Natural killer cell treated with Interleukin-12 subunit alpha and Interleukin-12 subunit beta and Interleukin-15 and Interleukin-18, amount 100 ng/mL, for 72 hours (primary cell): ENCODE measurements at regions not wholly inside any gene's neighbourhood (a gene's known extent, or its start where the extent isn't known, plus 50 kb on each side); places are given as distances from the start of the nearest gene placed in this dataset.

Experiments used
- ATAC-seq, 2 donors: fragments of 150-1000 bp; cut with Tn5 transposase in 1 of 2; sonication (Bioruptor Pico), chemical (Tn5 transposase) in 1 of 2; 2 replicates each; pipeline ENCODE4 v1.10.0; 2021
- DNase-seq: peaks from one replicate; pipeline ENCODE4 v3.0.0; 2022; ENCODE audit warnings: low spot score
- H3K27ac Mint-ChIP-seq, 2 donors: 1 replicate in 1 of 2; 2 replicates in 1 of 2; pipeline ENCODE4 v1.8.0; 2022; ENCODE audit warnings: mixed read lengths in 2 of 2, mild to moderate bottlenecking in 1 of 2, moderate library complexity in 1 of 2
- H3K27me3 Mint-ChIP-seq, 2 donors: 1 replicate in 1 of 2; 2 replicates in 1 of 2; pipeline ENCODE4 v1.8.0; 2022; ENCODE audit warnings: mixed read lengths in 2 of 2
- H3K36me3 Mint-ChIP-seq: one replicate; pipeline ENCODE4 v1.8.0; 2022; ENCODE audit warnings: mixed read lengths
- H3K4me1 Mint-ChIP-seq, 2 donors: 1 replicate in 1 of 2; 2 replicates in 1 of 2; pipeline ENCODE4 v1.8.0; 2022; ENCODE audit warnings: low read depth in 2 of 2, mixed read lengths in 2 of 2, mild to moderate bottlenecking in 1 of 2
- H3K4me3 Mint-ChIP-seq: one replicate; pipeline ENCODE4 v1.8.0; 2022; ENCODE audit warnings: mixed read lengths
- H3K9me3 Mint-ChIP-seq: 2 replicates; pipeline ENCODE4 v1.8.0; 2022; ENCODE audit warnings: mixed read lengths

DNA sequence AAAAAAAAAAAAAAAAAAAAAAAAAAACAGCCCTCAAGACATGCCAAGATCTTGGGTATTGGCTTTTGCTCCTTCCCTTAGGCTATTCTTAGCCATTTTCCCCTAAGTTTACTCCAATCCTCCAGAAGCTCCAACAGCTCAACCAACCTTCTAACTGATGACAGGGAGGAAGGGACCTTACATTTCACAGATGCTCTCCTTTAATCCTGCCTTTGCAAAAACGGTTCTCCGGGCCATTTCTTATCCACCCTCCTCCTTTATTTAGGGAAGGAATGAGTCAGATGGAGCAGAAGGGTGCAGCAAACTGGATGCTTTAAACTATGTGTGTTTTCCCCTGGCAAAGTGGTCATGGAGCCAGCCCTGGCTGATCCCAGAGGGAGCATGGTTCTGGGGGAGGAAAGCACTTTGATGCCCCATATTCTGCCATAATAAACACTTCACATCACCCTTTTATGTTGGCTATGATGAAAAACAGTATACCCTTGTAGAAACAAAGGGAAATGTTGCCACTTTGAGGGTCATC is 369.4 kb upstream of the DMAC1 start:
- Mint-ChIP-seq H3K27ac (no peak overlapping the region), H3K4me3 (no peak overlapping the region), H3K9me3 (no peaks in the 10 kb centered on the region), H3K4me1 (no peaks in the 10 kb centered on the region), H3K27me3 (peaks cover 12 to 21% of the 10 kb centered on the region in 2 donors), H3K36me3 (no peaks in the 10 kb centered on the region)
- DNase-seq (no peak), ATAC-seq (no peak)

GRCh38 chr9:8160787-8161186 is 361.2 kb upstream of the DMAC1 start:
- Mint-ChIP-seq H3K4me3 (no peak overlapping the region), H3K4me1 (no peaks in the 10 kb centered on the region), H3K27ac (no peak overlapping the region), H3K9me3 (no peaks in the 10 kb centered on the region), H3K36me3 (no peaks in the 10 kb centered on the region), H3K27me3 (no peaks in the 10 kb centered on the region)
- ATAC-seq, result no peak
- no peak for DNase-seq

DNA sequence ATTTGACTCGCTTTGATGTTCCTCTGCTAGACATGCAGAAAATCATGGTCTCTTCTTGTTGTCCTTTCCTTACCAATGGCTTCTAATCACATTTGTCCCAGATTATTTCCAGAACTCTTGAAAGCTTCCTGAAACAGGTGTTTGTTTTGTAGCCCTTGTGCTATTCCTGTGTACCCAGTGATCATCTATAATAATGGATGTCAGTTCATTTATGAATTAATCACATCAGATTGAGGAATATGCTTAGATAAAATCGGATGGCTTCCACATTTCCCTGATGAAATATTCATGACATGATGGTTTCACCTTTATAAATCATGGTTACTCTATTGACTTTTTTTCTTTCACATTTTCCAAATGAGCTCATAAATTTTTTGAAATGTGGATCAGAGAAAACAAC is 359.0 kb upstream of the DMAC1 start:
- Mint-ChIP-seq H3K27ac (no peak overlapping the region), H3K4me3 (no peak overlapping the region)

GRCh38 chr9:8157683-8158324 is 358.2 kb upstream of the DMAC1 start:
- H3K4me3 Mint-ChIP-seq, result no peak overlapping the region
- no peaks in the 10 kb centered on the region for H3K9me3 Mint-ChIP-seq
- ATAC-seq, result no peak
- DNase-seq, result no peak
- H3K27ac Mint-ChIP-seq, result no peak overlapping the region
- H3K4me1 Mint-ChIP-seq, result no peaks in the 10 kb centered on the region
- H3K27me3 Mint-ChIP-seq, result no peaks in the 10 kb centered on the region
- no peaks in the 10 kb centered on the region for H3K36me3 Mint-ChIP-seq

More for the DNA sequence above, 359.0 kb upstream of the DMAC1 start:
- H3K4me1 Mint-ChIP-seq, result no peaks in the 10 kb centered on the region
- ATAC-seq, result no peak
- DNase-seq, result no peak
- no peaks in the 10 kb centered on the region for H3K27me3 Mint-ChIP-seq
- no peaks in the 10 kb centered on the region for H3K36me3 Mint-ChIP-seq
- no peaks in the 10 kb centered on the region for H3K9me3 Mint-ChIP-seq

GRCh38 chr9:8156346-8156745 is 356.8 kb upstream of the DMAC1 start:
- Mint-ChIP-seq H3K36me3 (peaks cover 3% of the 10 kb centered on the region), H3K9me3 (no peaks in the 10 kb centered on the region), H3K4me3 (no peak overlapping the region), H3K4me1 (no peaks in the 10 kb centered on the region), H3K27me3 (no peaks in the 10 kb centered on the region), H3K27ac (no peak overlapping the region)
- ATAC-seq (no peak), DNase-seq (no peak)

DNA sequence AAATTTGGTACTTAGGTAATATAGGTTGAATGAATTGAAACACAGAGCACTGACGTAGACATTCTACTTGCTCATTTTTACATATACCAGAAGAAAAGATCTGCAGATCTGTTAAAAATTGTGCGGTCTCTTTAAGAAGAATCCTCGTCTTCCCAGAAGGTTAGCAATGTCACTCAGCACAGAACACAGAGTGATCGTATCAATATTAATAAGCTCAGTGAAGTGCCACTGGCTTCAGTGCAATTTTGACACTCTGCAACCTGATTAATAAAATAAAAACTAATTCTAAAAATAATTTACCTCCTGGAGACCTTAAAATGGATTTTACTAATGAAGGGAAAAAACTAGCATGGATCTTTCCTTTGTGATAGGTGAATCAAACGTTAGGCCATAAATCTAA is 356.1 kb upstream of the DMAC1 start:
- Mint-ChIP-seq H3K27ac (no peak overlapping the region), H3K9me3 (no peaks in the 10 kb centered on the region), H3K4me3 (no peak overlapping the region), H3K4me1 (no peaks in the 10 kb centered on the region), H3K36me3 (peaks cover 9% of the 10 kb centered on the region), H3K27me3 (no peaks in the 10 kb centered on the region)
- DNase-seq (no peak), ATAC-seq (no peak)

- peaks cover 0 to 2% of the 10 kb centered on the region in 2 donors for H3K4me1 Mint-ChIP-seq
- DNase-seq (no peak), ATAC-seq (no peak)
- no peak overlapping the region for H3K27ac Mint-ChIP-seq
- peaks cover 4% of the 10 kb centered on the region for H3K9me3 Mint-ChIP-seq
- H3K4me3 Mint-ChIP-seq, result no peak overlapping the region
- H3K27me3 Mint-ChIP-seq, result peaks cover 8% of the 10 kb centered on the region in 2 donors
- H3K36me3 Mint-ChIP-seq, result no peaks in the 10 kb centered on the region
Observed at GRCh38 chr9:8143677-8144076, 344.1 kb upstream of the DMAC1 start.

GRCh38 chr9:8140557-8140956 is 341.0 kb upstream of the DMAC1 start:
- Mint-ChIP-seq H3K9me3 (no peaks in the 10 kb centered on the region), H3K36me3 (no peaks in the 10 kb centered on the region), H3K27ac (no peak overlapping the region), H3K27me3 (peaks cover 5 to 8% of the 10 kb centered on the region in 2 donors), H3K4me3 (no peak overlapping the region), H3K4me1 (no peaks in the 10 kb centered on the region)
- DNase-seq (no peak), ATAC-seq (no peak)

- H3K4me3 Mint-ChIP-seq, result no peak overlapping the region
- no peaks in the 10 kb centered on the region for H3K4me1 Mint-ChIP-seq
- DNase-seq (no peak), ATAC-seq (no peak)
- peaks cover 5 to 8% of the 10 kb centered on the region in 2 donors for H3K27me3 Mint-ChIP-seq
- H3K27ac Mint-ChIP-seq, result no peak overlapping the region
- H3K36me3 Mint-ChIP-seq, result no peaks in the 10 kb centered on the region
- H3K9me3 Mint-ChIP-seq, result no peaks in the 10 kb centered on the region
Observed at GRCh38 chr9:8139756-8140155, 340.2 kb upstream of the DMAC1 start.

DNA sequence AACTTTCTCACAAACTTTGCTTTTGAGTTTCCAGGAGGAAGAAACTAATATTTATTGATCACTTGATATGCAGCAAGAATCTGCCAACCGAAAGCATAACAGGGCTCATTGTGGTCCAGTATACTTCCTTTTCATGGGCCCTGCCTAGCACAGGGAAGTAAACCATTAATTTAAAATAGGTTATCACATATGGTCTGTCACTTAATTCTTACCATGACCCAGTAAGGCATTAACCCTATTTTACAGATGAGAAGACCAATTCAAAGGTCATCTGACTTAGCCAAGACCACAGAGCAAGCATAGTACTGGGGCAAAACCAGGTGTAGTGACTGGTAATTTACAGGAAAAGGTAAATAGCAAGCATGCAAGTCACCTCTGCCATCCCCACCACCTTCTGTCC is 336.9 kb upstream of the DMAC1 start:
- DNase-seq, result no peak
- no peak overlapping the region for H3K4me3 Mint-ChIP-seq
- H3K4me1 Mint-ChIP-seq, result peaks cover 0 to 3% of the 10 kb centered on the region in 2 donors
- ATAC-seq, result no peak
- no peaks in the 10 kb centered on the region for H3K36me3 Mint-ChIP-seq
- no peak overlapping the region for H3K27ac Mint-ChIP-seq
- H3K9me3 Mint-ChIP-seq, result no peaks in the 10 kb centered on the region
- peaks cover 5 to 8% of the 10 kb centered on the region in 2 donors for H3K27me3 Mint-ChIP-seq

DNA sequence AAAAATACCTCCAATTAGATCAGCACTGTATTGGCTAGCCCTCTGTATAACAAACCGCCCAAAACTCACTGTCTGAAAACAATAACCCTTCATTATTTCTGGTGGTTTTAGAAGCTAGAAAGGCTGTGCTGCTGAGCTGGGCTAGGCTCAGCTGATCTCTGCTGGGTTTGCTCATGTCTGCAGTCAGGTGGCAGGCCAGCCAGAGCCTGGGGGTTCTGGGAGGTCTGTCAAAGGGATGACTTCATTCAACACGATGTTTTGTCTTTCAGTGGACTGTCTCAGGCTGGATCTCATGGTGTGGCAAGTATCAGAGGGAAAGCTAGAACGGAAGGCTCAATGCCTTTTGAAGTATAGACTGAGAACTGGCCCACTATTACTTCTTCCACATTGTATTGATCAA is 335.1 kb upstream of the DMAC1 start:
- no peak for ATAC-seq
- H3K4me3 Mint-ChIP-seq, result no peak overlapping the region
- peaks cover 0 to 3% of the 10 kb centered on the region in 2 donors for H3K4me1 Mint-ChIP-seq
- H3K9me3 Mint-ChIP-seq, result no peaks in the 10 kb centered on the region
- no peaks in the 10 kb centered on the region for H3K36me3 Mint-ChIP-seq
- peaks cover 0 to 9% of the 10 kb centered on the region in 2 donors for H3K27me3 Mint-ChIP-seq
- H3K27ac Mint-ChIP-seq, result no peak overlapping the region
- DNase-seq, result no peak

- peaks cover 3 to 9% of the 10 kb centered on the region in 2 donors for H3K27me3 Mint-ChIP-seq
- DNase-seq (no peak), ATAC-seq (no peak)
- H3K4me3 Mint-ChIP-seq, result no peak overlapping the region
- peaks cover 0 to 3% of the 10 kb centered on the region in 2 donors for H3K4me1 Mint-ChIP-seq
- H3K9me3 Mint-ChIP-seq, result no peaks in the 10 kb centered on the region
- no peak overlapping the region for H3K27ac Mint-ChIP-seq
- no peaks in the 10 kb centered on the region for H3K36me3 Mint-ChIP-seq
Observed at GRCh38 chr9:8133606-8134005, 334.0 kb upstream of the DMAC1 start.

GRCh38 chr9:8115570-8115969 is 316.0 kb upstream of the DMAC1 start:
- peak; percentile 36 to 39 for ATAC-seq

DNA sequence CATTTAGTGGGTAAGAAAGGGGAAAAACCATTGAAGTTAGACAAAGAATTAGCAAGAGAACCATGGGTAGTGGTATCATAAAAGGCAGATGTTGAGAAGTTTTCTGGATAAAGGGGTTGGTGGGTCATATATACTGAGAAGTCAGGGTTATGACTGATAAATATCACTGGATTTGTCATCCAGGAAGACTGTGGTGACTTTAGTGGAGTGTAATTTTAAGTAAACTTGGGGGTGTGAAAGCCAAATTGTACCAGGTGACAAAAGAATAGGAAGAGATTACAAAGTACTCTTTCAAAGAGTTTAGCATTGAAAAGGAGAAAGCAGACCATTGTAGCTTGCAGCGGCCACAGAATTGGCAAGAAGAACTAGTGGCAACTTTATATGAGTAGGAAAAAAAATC is 315.2 kb upstream of the DMAC1 start:
- H3K9me3 Mint-ChIP-seq, result peaks cover 6% of the 10 kb centered on the region
- peaks cover 5% of the 10 kb centered on the region for H3K36me3 Mint-ChIP-seq
- H3K4me3 Mint-ChIP-seq, result peak overlapping the region; percentile 2
- H3K27me3 Mint-ChIP-seq, result peaks cover 7 to 12% of the 10 kb centered on the region in 2 donors
- H3K27ac Mint-ChIP-seq, result peak overlapping the region; percentile 0 to 15
- no peak for DNase-seq
- ATAC-seq, result peak; percentile 78 to 79
- H3K4me1 Mint-ChIP-seq, result peaks cover 14 to 18% of the 10 kb centered on the region in 2 donors

More at GRCh38 chr9:8115570-8115969, 316.0 kb upstream of the DMAC1 start:
- Mint-ChIP-seq H3K4me1 (peaks cover 14 to 18% of the 10 kb centered on the region in 2 donors), H3K4me3 (peak overlapping the region; percentile 61), H3K9me3 (peaks cover 6% of the 10 kb centered on the region), H3K36me3 (peaks cover 5% of the 10 kb centered on the region), H3K27me3 (peaks cover 9 to 14% of the 10 kb centered on the region in 2 donors), H3K27ac (peak overlapping the region; percentile 0 to 15)
- DNase-seq, result no peak

DNA sequence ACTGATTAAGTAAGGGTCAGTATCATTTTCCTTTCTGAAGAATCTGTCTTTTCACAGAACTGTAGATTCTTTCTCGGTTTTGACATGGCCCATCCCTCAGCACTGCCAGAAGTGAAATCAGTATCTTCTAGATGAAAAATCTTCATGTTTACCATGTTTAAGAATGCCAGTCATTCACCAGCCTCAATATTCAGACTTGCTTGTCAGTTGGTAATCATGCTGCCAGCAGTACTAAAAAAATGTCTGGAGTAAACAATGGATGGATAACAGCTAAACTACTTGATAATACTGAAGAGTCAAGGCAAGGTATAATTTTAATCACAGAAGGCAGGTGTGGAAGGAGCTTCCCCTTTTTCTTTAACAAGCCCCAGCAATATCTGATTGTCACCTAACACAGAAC is 306.8 kb upstream of the DMAC1 start:
- H3K9me3 Mint-ChIP-seq, result peaks cover 3% of the 10 kb centered on the region
- H3K27me3 Mint-ChIP-seq, result peaks cover 0 to 19% of the 10 kb centered on the region in 2 donors

More for the DNA sequence above, 306.8 kb upstream of the DMAC1 start:
- no peak overlapping the region for H3K4me3 Mint-ChIP-seq
- DNase-seq (no peak), ATAC-seq (no peak)
- peaks cover 5% of the 10 kb centered on the region for H3K36me3 Mint-ChIP-seq
- no peaks in the 10 kb centered on the region for H3K4me1 Mint-ChIP-seq
- no peak overlapping the region for H3K27ac Mint-ChIP-seq
